K562 (cell line): ENCODE measurements at regions not wholly inside any gene's neighbourhood (a gene's known extent, or its start where the extent isn't known, plus 50 kb on each side); places are given as distances from the start of the nearest gene placed in this dataset.

Source experiments
- ATAC-seq: fragments of 200-7000 bp; cut with Tn5 transposase; 3 replicates; pipeline ENCODE4 v1.9.1; 2020; ENCODE audit warnings: moderate library complexity
- BruUV-seq: library from RNA; stranded (reverse); fragments of 400-500 nt; replicated peaks from 2 replicates; lab custom pipeline; 2021; lab: Mats Ljungman, UMichigan
- CTCF ChIA-PET: fragments of 300-600 bp; formaldehyde crosslinking; extraction: SDS; loops from one replicate; lab custom pipeline; 2021; ENCODE audit warnings: low intra/inter-chr PET ratio; lab: Yijun Ruan, JAX
- POLR2A ChIA-PET: fragments of 300-600, 350-650 bp; sonication (Branson Sonifier 250); formaldehyde crosslinking; extraction: SDS; loops from one replicate; lab custom pipeline; 2021; ENCODE audit warnings: antibody characterized with exemption, inconsistent platforms; lab: Yijun Ruan, JAX
- DNase-seq, 4 experiments: peaks; one replicate each; pipeline versions ENCODE4 v3.0.0 to v3.0.0-alpha.2; 2011 to 2018; ENCODE audit warnings: low spot score in 3 of 4, mixed read lengths in 3 of 4; ENCODE audit errors: extremely low read depth in 1 of 4
- FAIRE-seq: peaks from 2 replicates; lab custom pipeline; 2011; peaks lifted over from hg19 to GRCh38; lab: Jason Lieb, UNC
- H2AFZ ChIP-seq: 2 replicates; pipeline ENCODE4 v1.6.0; 2011; ENCODE audit warnings: low read depth, low read length, control low read depth, inconsistent platforms
- H3K27ac ChIP-seq: fragments of 200-600 bp; 3 replicates; pipeline ENCODE4 v1.8.0; 2011; ENCODE audit warnings: low read depth, mild to moderate bottlenecking, control low read depth, inconsistent platforms, low read length, moderate library complexity, mixed read lengths; ENCODE audit errors: extremely low read depth
- H3K27me3 ChIP-seq, 2 experiments: fragments of 300-600 bp in 1 of 2; 2 replicates in 1 of 2; 3 replicates in 1 of 2; pipeline versions ENCODE4 v1.6.0 to v1.8.0; 2011; ENCODE audit warnings: inconsistent platforms in 2 of 2, low read length in 2 of 2, mild to moderate bottlenecking in 1 of 2, mixed read lengths in 1 of 2, moderate library complexity in 1 of 2; ENCODE audit not compliant: control insufficient read depth in 2 of 2, insufficient read depth in 2 of 2
- H3K36me3 ChIP-seq: fragments of 300-600 bp; 3 replicates; pipeline ENCODE4 v1.8.0; 2011; ENCODE audit warnings: mild to moderate bottlenecking, low read length, inconsistent platforms; ENCODE audit not compliant: control insufficient read depth, insufficient read depth
- H3K4me1 ChIP-seq, 2 experiments: fragments of 200-600 bp in 1 of 2; replicated peaks in 1 of 2; 2 replicates in 1 of 2; 3 replicates in 1 of 2; pipeline versions ENCODE4 v1.5.1 to v1.8.0; 2011; ENCODE audit warnings: inconsistent platforms in 2 of 2, low read length in 2 of 2, mild to moderate bottlenecking in 1 of 2, mixed read lengths in 1 of 2, moderate library complexity in 1 of 2; ENCODE audit not compliant: control insufficient read depth in 2 of 2, insufficient read depth in 2 of 2
- H3K4me2 ChIP-seq: 2 replicates; pipeline ENCODE4 v1.6.1; 2011; ENCODE audit warnings: low read length, control low read depth, inconsistent platforms, mixed read lengths; ENCODE audit not compliant: insufficient read depth
- H3K4me3 ChIP-seq: fragments of 200-600 bp; sonication (generic), shearing (Covaris generic); 2 replicates; pipeline ENCODE4 v1.5.1; 2016; ENCODE audit warnings: control low read depth, inconsistent platforms
- H3K79me2 ChIP-seq: fragments of 200-600 bp; 3 replicates; pipeline ENCODE4 v1.8.0; 2011; ENCODE audit warnings: low read length, inconsistent platforms; ENCODE audit not compliant: control insufficient read depth, insufficient read depth
- H3K9ac ChIP-seq, 2 experiments: 2 replicates each; pipeline versions ENCODE4 v1.6.0 to v1.6.1; 2011; ENCODE audit warnings: low read depth in 2 of 2, low read length in 2 of 2, control low read depth in 1 of 2, inconsistent platforms in 1 of 2, mild to moderate bottlenecking in 1 of 2, mixed read lengths in 1 of 2; ENCODE audit not compliant: insufficient read depth in 1 of 2
- H3K9me1 ChIP-seq: one replicate; pipeline ENCODE4 v1.6.0; 2011; ENCODE audit warnings: inconsistent platforms, mild to moderate bottlenecking, low read length, moderate library complexity; ENCODE audit not compliant: control insufficient read depth, insufficient read depth
- H3K9me3 ChIP-seq: replicated peaks from 2 replicates; pipeline ENCODE4 v1.5.1; 2011; ENCODE audit warnings: low read depth, low read length, inconsistent platforms; ENCODE audit not compliant: control insufficient read depth, insufficient read depth
- H4K20me1 ChIP-seq: replicated peaks from 2 replicates; pipeline ENCODE4 v1.6.1; 2011; ENCODE audit warnings: low read length, inconsistent platforms, mixed read lengths; ENCODE audit not compliant: control insufficient read depth, insufficient read depth
- AFF4 ChIP-seq: sonication (generic); formaldehyde crosslinking; IDR thresholded peaks from 2 replicates; pipeline ENCODE4 v1.8.0; 2023; ENCODE audit warnings: mild to moderate bottlenecking, missing genetic modification reagents
- CBX3 ChIP-seq, 2 experiments: IDR thresholded peaks; 1 replicate in 1 of 2; 2 replicates in 1 of 2; pipeline ENCODE4 v1.6.1; 2012; ENCODE audit warnings: inconsistent platforms in 2 of 2, low read length in 2 of 2, borderline replicate concordance in 1 of 2, control low read depth in 1 of 2
- CHD2 ChIP-seq: IDR thresholded peaks from 2 replicates; pipeline ENCODE4 v1.6.1; 2011; ENCODE audit warnings: low read depth, low read length
- E2F1 ChIP-seq: sonication (generic); formaldehyde crosslinking; IDR thresholded peaks from 2 replicates; pipeline ENCODE4 v1.8.1; 2023; ENCODE audit warnings: mild to moderate bottlenecking, missing genetic modification reagents, moderate library complexity
- HDAC8 ChIP-seq: fragments of 450-650 bp; IDR thresholded peaks from 2 replicates; pipeline ENCODE4 v1.6.1; 2016; ENCODE audit warnings: mild to moderate bottlenecking, missing genetic modification characterization, moderate library complexity, missing compliant biosample characterization
- KLF6 ChIP-seq: fragments of 250-450 bp; sonication (Bioruptor Pico); IDR thresholded peaks from 2 replicates; pipeline ENCODE4 v1.4.0; 2020; ENCODE audit warnings: mild to moderate bottlenecking, moderate library complexity, borderline replicate concordance
- PHTF2 ChIP-seq: fragments of 250-450 bp; sonication (Bioruptor Pico); IDR thresholded peaks from 2 replicates; pipeline ENCODE4 v1.5.0; 2021; ENCODE audit warnings: mild to moderate bottlenecking
- POLR2AphosphoS2 ChIP-seq: IDR thresholded peaks from 2 replicates; pipeline ENCODE4 v1.6.1; 2012; ENCODE audit warnings: low read length, improper control_type of control experiment
- RBM14 ChIP-seq: fragments of 200-400 bp; formaldehyde crosslinking; IDR thresholded peaks from 2 replicates; pipeline ENCODE4 v1.6.1; 2018; ENCODE audit warnings: low read depth, mild to moderate bottlenecking, low read length, moderate library complexity, borderline replicate concordance; ENCODE audit not compliant: insufficient read depth
- SNRNP70 ChIP-seq: fragments of 200-400 bp; formaldehyde crosslinking; optimal IDR thresholded peaks from 2 replicates; pipeline ENCODE3; 2017; ENCODE audit warnings: low read depth, low read length
- TAF15 ChIP-seq: fragments of 200-400 bp; formaldehyde crosslinking; IDR thresholded peaks from 2 replicates; pipeline ENCODE4 v1.6.1; 2017; ENCODE audit warnings: mild to moderate bottlenecking, low read depth, low read length, moderate library complexity
- TAF9B ChIP-seq: fragments of 450-650 bp; IDR thresholded peaks from 2 replicates; pipeline ENCODE4 v1.6.1; 2018; ENCODE audit warnings: mild to moderate bottlenecking; ENCODE audit not compliant: partially characterized antibody
- WGBS: fragments of 100-300 bp; shearing (Covaris generic); methylation state at CpG from one replicate; pipeline ENCODE4 v1.1.6; 2016; ENCODE audit warnings: low coverage, mixed read lengths; ENCODE audit not compliant: insufficient coverage; ENCODE audit errors: missing lambda C conversion rate; 5-methylcytosine and 5-hydroxymethylcytosine counted together
- in situ Hi-C: fragments of 300-500 bp; cut with MboI; formaldehyde crosslinking; loops from 4 replicates; pipeline ENCODE4 v1.15.0; 2018; ENCODE audit warnings: inconsistent platforms, mixed read lengths
- intact Hi-C: fragments of 100-400 bp; cut with micrococcal nuclease; formaldehyde crosslinking; loops from 2 replicates; pipeline ENCODE4 v1.14.2; 2022

- TF ChIP-seq AFF4 (CRISPR knock-in tag), result no peak
- TF ChIP-seq CBX3 (IDR thresholded peaks at IDR 0.05; ENCODE audit: borderline replicate concordance in 1 of 2, low read length in 2 of 2), result no peak
- TF ChIP-seq CHD2, result no peak
- no peak for TF ChIP-seq SNRNP70
- TF ChIP-seq PHTF2 (CRISPR knock-in tag), result no peak
- no peak for TF ChIP-seq POLR2AphosphoS2
Measured at GRCh38 chr7:57207836-57208235, 75.6 kb upstream of the ZNF479 start (continued).

- H3K9me3 ChIP-seq, result no peaks in the 10 kb centered on the region
- H3K27ac ChIP-seq, result no peak overlapping the region
- no peak for DNase-seq
- H3K4me3 ChIP-seq, result no peak overlapping the region
- ChIA-PET POLR2A (no interaction called here), CTCF (no interaction called here)
- no peak for TF ChIP-seq KLF6 (CRISPR knock-in tag)
- TF ChIP-seq HDAC8 (tag), result no peak
- TF ChIP-seq E2F1 (CRISPR knock-in tag), result no peak
- no peak for TF ChIP-seq RBM14
- TF ChIP-seq TAF9B, result no peak
- TF ChIP-seq TAF15, result no peak
- no peaks in the 10 kb centered on the region for H3K9me1 ChIP-seq
- 0% methylated on average over 2 of the region's 3 CpGs for WGBS
- in situ Hi-C loops, result no loop called here
- H3K9ac ChIP-seq, result no peak overlapping the region
- no peaks in the 10 kb centered on the region for H3K36me3 ChIP-seq
- H3K27me3 ChIP-seq, result no peaks in the 10 kb centered on the region
- intact Hi-C loops, result no loop called here
- H2AFZ ChIP-seq, result no peak overlapping the region
- no peak for ATAC-seq
- no TSS peak for BruUV-seq
- no peaks in the 10 kb centered on the region for H3K79me2 ChIP-seq
- no peak for FAIRE-seq
- no peaks in the 10 kb centered on the region for H4K20me1 ChIP-seq
- H3K4me2 ChIP-seq, result no peak overlapping the region
- no peaks in the 10 kb centered on the region for H3K4me1 ChIP-seq
Measured at GRCh38 chr7:57210212-57210611, 78.0 kb upstream of the ZNF479 start.
